SK-N-SH treated with all-trans-retinoic acid at 6 μM for 48 hours (cell line): ENCODE measurements at regions not wholly inside any gene's neighbourhood (a gene's known extent, or its start where the extent isn't known, plus 50 kb on each side); places are given as distances from the start of the nearest gene placed in this dataset.
"Not testable (repeated sequence)": the region's sequence is repeated elsewhere in the genome, so short reads cannot be mapped to it uniquely, and the experiment has no call there.

Experiments
- ARNTL ChIP-seq: fragments of 450-650 bp; formaldehyde crosslinking; IDR thresholded peaks from 2 replicates; pipeline ENCODE4 v1.5.0; 2020; ENCODE audit warnings: low read depth, mild to moderate bottlenecking, moderate library complexity, borderline replicate concordance
- BACH2 ChIP-seq: fragments of 250-450 bp; sonication (Bioruptor Pico); IDR thresholded peaks from 2 replicates; pipeline ENCODE4 v1.9.0; 2021; ENCODE audit warnings: mild to moderate bottlenecking, borderline replicate concordance
- ISL1 ChIP-seq: fragments of 250-450 bp; sonication (Bioruptor Pico); IDR thresholded peaks from 2 replicates; pipeline ENCODE4 v2.1.2; 2022; ENCODE audit warnings: mild to moderate bottlenecking, moderate library complexity
- RARB ChIP-seq: fragments of 250-450 bp; sonication (Bioruptor Pico); IDR thresholded peaks from 2 replicates; pipeline ENCODE4 v1.8.0; 2021; ENCODE audit warnings: mild to moderate bottlenecking, moderate library complexity
- SNAI2 ChIP-seq: fragments of 250-450 bp; sonication (Bioruptor Pico); IDR thresholded peaks from 2 replicates; pipeline ENCODE4 v1.5.0; 2020; ENCODE audit warnings: mild to moderate bottlenecking, moderate library complexity
- ZC3H10 ChIP-seq: fragments of 250-450 bp; sonication (Bioruptor Pico); IDR thresholded peaks from 2 replicates; pipeline ENCODE4 v1.5.1; 2021; ENCODE audit warnings: mild to moderate bottlenecking, moderate library complexity
- ZNF565 ChIP-seq: fragments of 450-650 bp; formaldehyde crosslinking; conservative IDR thresholded peaks from 2 replicates; pipeline ENCODE4 v1.5.0; 2020; ENCODE audit warnings: low read depth, mild to moderate bottlenecking, moderate library complexity
- TF ChIP-seq, protein P1 (sequence below): fragments of 250-450 bp; sonication (Bioruptor Pico); IDR thresholded peaks from 2 replicates; pipeline ENCODE4 v1.8.0; 2020; ENCODE audit warnings: mild to moderate bottlenecking, moderate library complexity, borderline replicate concordance
- TF ChIP-seq, protein P2 (sequence below): fragments of 250-450 bp; sonication (Bioruptor Pico); IDR thresholded peaks from 2 replicates; pipeline ENCODE4 v1.8.0; 2021; ENCODE audit warnings: low read depth, mild to moderate bottlenecking, moderate library complexity, borderline replicate concordance

DNA sequence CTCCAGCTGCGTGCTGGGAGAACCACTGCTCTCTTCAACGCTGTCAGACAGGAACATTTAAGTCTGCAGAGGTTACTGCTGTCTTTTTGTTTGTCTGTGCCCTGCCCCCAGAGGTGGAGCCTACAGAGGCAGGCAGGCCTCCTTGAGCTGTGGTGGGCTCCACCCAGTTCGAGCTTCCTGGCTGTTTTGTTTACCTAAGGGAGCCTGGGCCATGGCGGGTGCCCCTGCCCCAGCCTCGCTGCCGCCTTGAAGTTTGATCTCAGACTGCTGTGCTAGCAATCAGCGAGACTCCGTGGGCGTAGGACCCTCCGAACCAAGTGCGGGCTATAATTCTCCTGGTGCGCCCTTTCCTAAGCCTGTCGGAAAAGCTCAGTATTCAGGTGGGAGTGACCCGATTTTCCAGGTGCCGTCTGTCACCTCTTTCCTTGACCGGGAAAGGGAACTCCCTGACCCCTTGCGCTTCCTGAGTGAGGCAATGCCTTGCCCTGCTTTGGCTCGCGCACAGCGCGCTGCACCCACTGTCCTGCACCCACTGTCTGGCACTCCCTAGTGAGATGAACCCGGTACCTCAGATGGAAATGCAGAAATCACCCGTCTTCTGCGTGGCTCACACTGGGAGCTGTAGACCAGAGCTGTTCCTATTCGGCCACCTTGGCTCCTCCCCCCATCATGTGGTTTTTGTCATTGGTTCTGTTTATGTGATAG, 130.0 kb downstream of the LEPR start:
- not testable (repeated sequence) for TF ChIP-seq ISL1 (CRISPR knock-in tag); ARNTL (CRISPR knock-in tag); BACH2 (CRISPR knock-in tag); ZC3H10 (CRISPR knock-in tag); RARB; SNAI2 (CRISPR knock-in tag); ZNF565 (CRISPR knock-in tag)
- TF ChIP-seq, protein P1, sequence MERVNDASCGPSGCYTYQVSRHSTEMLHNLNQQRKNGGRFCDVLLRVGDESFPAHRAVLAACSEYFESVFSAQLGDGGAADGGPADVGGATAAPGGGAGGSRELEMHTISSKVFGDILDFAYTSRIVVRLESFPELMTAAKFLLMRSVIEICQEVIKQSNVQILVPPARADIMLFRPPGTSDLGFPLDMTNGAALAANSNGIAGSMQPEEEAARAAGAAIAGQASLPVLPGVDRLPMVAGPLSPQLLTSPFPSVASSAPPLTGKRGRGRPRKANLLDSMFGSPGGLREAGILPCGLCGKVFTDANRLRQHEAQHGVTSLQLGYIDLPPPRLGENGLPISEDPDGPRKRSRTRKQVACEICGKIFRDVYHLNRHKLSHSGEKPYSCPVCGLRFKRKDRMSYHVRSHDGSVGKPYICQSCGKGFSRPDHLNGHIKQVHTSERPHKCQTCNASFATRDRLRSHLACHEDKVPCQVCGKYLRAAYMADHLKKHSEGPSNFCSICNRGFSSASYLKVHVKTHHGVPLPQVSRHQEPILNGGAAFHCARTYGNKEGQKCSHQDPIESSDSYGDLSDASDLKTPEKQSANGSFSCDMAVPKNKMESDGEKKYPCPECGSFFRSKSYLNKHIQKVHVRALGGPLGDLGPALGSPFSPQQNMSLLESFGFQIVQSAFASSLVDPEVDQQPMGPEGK (CRISPR knock-in tag), result not testable (repeated sequence)
- TF ChIP-seq, protein P2, sequence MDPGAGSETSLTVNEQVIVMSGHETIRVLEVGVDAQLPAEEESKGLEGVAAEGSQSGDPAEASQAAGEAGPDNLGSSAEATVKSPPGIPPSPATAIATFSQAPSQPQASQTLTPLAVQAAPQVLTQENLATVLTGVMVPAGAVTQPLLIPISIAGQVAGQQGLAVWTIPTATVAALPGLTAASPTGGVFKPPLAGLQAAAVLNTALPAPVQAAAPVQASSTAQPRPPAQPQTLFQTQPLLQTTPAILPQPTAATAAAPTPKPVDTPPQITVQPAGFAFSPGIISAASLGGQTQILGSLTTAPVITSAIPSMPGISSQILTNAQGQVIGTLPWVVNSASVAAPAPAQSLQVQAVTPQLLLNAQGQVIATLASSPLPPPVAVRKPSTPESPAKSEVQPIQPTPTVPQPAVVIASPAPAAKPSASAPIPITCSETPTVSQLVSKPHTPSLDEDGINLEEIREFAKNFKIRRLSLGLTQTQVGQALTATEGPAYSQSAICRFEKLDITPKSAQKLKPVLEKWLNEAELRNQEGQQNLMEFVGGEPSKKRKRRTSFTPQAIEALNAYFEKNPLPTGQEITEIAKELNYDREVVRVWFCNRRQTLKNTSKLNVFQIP (CRISPR knock-in tag), result not testable (repeated sequence)
